Chondrocyte (in vitro differentiated cells): ENCODE measurements at regions not wholly inside any gene's neighbourhood (a gene's known extent, or its start where the extent isn't known, plus 50 kb on each side); places are given as distances from the start of the nearest gene placed in this dataset.

Source experiments
- DNase-seq: peaks from one replicate; pipeline ENCODE4 v3.0.0; 2021; ENCODE audit warnings: mixed read lengths, low spot score
- H3K27ac Mint-ChIP-seq: one replicate; pipeline ENCODE4 v1.8.0; 2021; ENCODE audit warnings: mild to moderate bottlenecking, moderate library complexity, mixed read lengths; ENCODE audit not compliant: unreplicated experiment
- H3K27me3 Mint-ChIP-seq: 2 replicates; pipeline ENCODE4 v1.8.0; 2021; ENCODE audit warnings: low read depth, mixed read lengths
- H3K36me3 Mint-ChIP-seq: 2 replicates; pipeline ENCODE4 v1.8.0; 2021; ENCODE audit warnings: low read depth, mixed read lengths
- H3K4me1 Mint-ChIP-seq: 2 replicates; pipeline ENCODE4 v1.8.0; 2021; ENCODE audit warnings: low read depth, mild to moderate bottlenecking, mixed read lengths
- H3K4me3 Mint-ChIP-seq: one replicate; pipeline ENCODE4 v1.8.0; 2021; ENCODE audit warnings: mild to moderate bottlenecking, moderate library complexity, mixed read lengths; ENCODE audit not compliant: unreplicated experiment
- H3K9me3 Mint-ChIP-seq: 2 replicates; pipeline ENCODE4 v1.8.0; 2021; ENCODE audit warnings: low read depth, mixed read lengths
- CTCF ChIP-seq: fragments of 200-600 bp; sonication (generic); IDR thresholded peaks from 2 replicates; pipeline ENCODE4 v1.5.0; 2021; ENCODE audit warnings: antibody characterized with exemption, mild to moderate bottlenecking, moderate library complexity

- Mint-ChIP-seq H3K27ac (no peak overlapping the region), H3K4me3 (no peak overlapping the region), H3K36me3 (no peaks in the 10 kb centered on the region), H3K4me1 (peaks cover 3% of the 10 kb centered on the region), H3K9me3 (peaks cover 15% of the 10 kb centered on the region), H3K27me3 (no peaks in the 10 kb centered on the region)
- TF ChIP-seq CTCF, result no peak
- DNase-seq, result no peak
Observed at GRCh38 chrX:36436361-36436760, 516.8 kb downstream of the CFAP47 start.

- Mint-ChIP-seq H3K27ac (no peak overlapping the region), H3K27me3 (no peaks in the 10 kb centered on the region)
Observed at GRCh38 chrX:36443007-36443406, 523.5 kb downstream of the CFAP47 start.

GRCh38 chrX:36445566-36445965 is 526.0 kb downstream of the CFAP47 start:
- Mint-ChIP-seq H3K4me3 (no peak overlapping the region), H3K36me3 (no peaks in the 10 kb centered on the region), H3K4me1 (no peaks in the 10 kb centered on the region), H3K27ac (no peak overlapping the region), H3K9me3 (peaks cover 17% of the 10 kb centered on the region), H3K27me3 (no peaks in the 10 kb centered on the region)
- DNase-seq, result no peak
- TF ChIP-seq CTCF, result no peak

More at GRCh38 chrX:36443007-36443406, 523.5 kb downstream of the CFAP47 start:
- no peaks in the 10 kb centered on the region for H3K36me3 Mint-ChIP-seq
- DNase-seq, result no peak
- TF ChIP-seq CTCF, result no peak
- H3K4me3 Mint-ChIP-seq, result no peak overlapping the region
- no peaks in the 10 kb centered on the region for H3K4me1 Mint-ChIP-seq
- peaks cover 3% of the 10 kb centered on the region for H3K9me3 Mint-ChIP-seq

- Mint-ChIP-seq H3K4me1 (no peaks in the 10 kb centered on the region), H3K4me3 (no peak overlapping the region), H3K27me3 (no peaks in the 10 kb centered on the region), H3K9me3 (peaks cover 18% of the 10 kb centered on the region), H3K27ac (no peak overlapping the region), H3K36me3 (no peaks in the 10 kb centered on the region)
- TF ChIP-seq CTCF, result no peak
- no peak for DNase-seq
Observed at GRCh38 chrX:36462142-36462541, 542.6 kb downstream of the CFAP47 start.

GRCh38 chrX:36480441-36480990 is 527.6 kb upstream of the FAM47C start:
- TF ChIP-seq CTCF, result no peak
- no peaks in the 10 kb centered on the region for H3K4me1 Mint-ChIP-seq
- H3K27me3 Mint-ChIP-seq, result no peaks in the 10 kb centered on the region
- H3K27ac Mint-ChIP-seq, result no peak overlapping the region
- no peak for DNase-seq
- H3K9me3 Mint-ChIP-seq, result peaks cover 17% of the 10 kb centered on the region
- H3K4me3 Mint-ChIP-seq, result no peak overlapping the region
- H3K36me3 Mint-ChIP-seq, result no peaks in the 10 kb centered on the region
